ENCODE measurements at regions not wholly inside any gene's neighbourhood (a gene's known extent, or its start where the extent isn't known, plus 50 kb on each side); places are given as distances from the start of the nearest gene placed in this dataset.

GRCh38 chr3:72451841-72452240 lies 396.4 kb downstream of the SHQ1 start:
- no peak overlapping the region for H3K4ac ChIP-seq (ENCODE audit: low read length)
- peaks cover 0 to 78% (median 8%) of the 10 kb centered on the region in 3 experiments for H3K27me3 ChIP-seq (ENCODE audit: control insufficient read depth in 3 of 3, insufficient read depth in 3 of 3, low read depth in 1 of 3, low read length in 3 of 3)
- no CpG with 5 or more reads among the region's 3 CpGs for whole genome bisulfite sequencing, 2 donors (ENCODE audit: extremely low coverage in 2 of 2, insufficient read length in 2 of 2, insufficient replicate concordance in 1 of 2)
- no peak overlapping the region for H3K9ac ChIP-seq (ENCODE audit: low read depth, low read length, poor library complexity)
- no peak overlapping the region for H2BK120ac ChIP-seq (ENCODE audit: low read depth, low read length)
- H2BK5ac ChIP-seq (ENCODE audit: low read length) = no peak overlapping the region
- no peak overlapping the region for H4K91ac ChIP-seq (ENCODE audit: low read depth, low read length, poor library complexity)
- H2AK5ac ChIP-seq (ENCODE audit: low read depth, low read length) = no peak overlapping the region
- no peak overlapping the region for H3K23ac ChIP-seq (ENCODE audit: low read depth, low read length, poor library complexity)
- no peak overlapping the region for H2BK12ac ChIP-seq (ENCODE audit: low read length)
- H3K4me1 ChIP-seq (ENCODE audit: control insufficient read depth in 2 of 2, insufficient read depth in 1 of 2, low read depth in 1 of 2, low read length in 2 of 2) = peaks cover 4 to 6% of the 10 kb centered on the region in 2 donors
- H3K4me2 ChIP-seq (ENCODE audit: insufficient read depth, low read length, poor library complexity, severe bottlenecking) = no peak overlapping the region
- H3K14ac ChIP-seq (ENCODE audit: low read length) = no peak overlapping the region
- H2AFZ ChIP-seq (ENCODE audit: low read length) = no peak overlapping the region
- H3K4me3 ChIP-seq (ENCODE audit: low read length in 2 of 2) = no peak overlapping the region
- no peak overlapping the region for H3K18ac ChIP-seq (ENCODE audit: low read length)
- H3K36me3 ChIP-seq (replicated peaks in 1 of 2; ENCODE audit: control insufficient read depth in 2 of 2, insufficient read depth in 2 of 2, low read length in 2 of 2) = no peaks in the 10 kb centered on the region
- no peak overlapping the region for H2BK15ac ChIP-seq (ENCODE audit: low read length)
- no peak overlapping the region for H3K27ac ChIP-seq (replicated peaks; ENCODE audit: low read length)
- peaks cover 2 to 3% of the 10 kb centered on the region in 2 donors for H3K9me3 ChIP-seq (replicated peaks in 1 of 2; ENCODE audit: control insufficient read depth in 2 of 2, insufficient read depth in 1 of 2, low read depth in 1 of 2, low read length in 2 of 2)
- no peaks in the 10 kb centered on the region for H3K79me1 ChIP-seq (ENCODE audit: low read depth, low read length)
- DNase-seq (ENCODE audit: low spot score) = no peak
- H4K8ac ChIP-seq (ENCODE audit: low read depth, low read length) = no peak overlapping the region

DNA sequence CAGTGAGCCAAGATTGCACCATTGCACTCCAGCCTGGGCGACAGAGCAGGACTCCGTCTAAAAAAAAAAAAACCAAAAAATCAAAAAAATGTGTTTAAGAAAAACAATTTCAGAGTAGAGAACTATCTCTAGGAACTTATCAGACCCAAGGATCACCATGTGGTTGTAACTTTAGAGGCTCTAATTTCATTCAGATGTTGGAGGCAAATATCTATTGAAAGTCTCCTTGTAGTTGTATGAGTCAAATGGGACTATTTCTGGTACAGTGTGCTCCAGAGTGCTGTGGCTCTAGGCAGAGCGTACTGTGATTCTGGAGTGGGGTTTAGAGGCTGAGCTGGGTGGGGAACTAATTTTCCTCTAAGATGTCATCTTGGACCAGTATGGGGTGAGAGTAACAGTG lies 398.7 kb downstream of the SHQ1 start:
- Histone ChIP-seq H3K79me1 (ENCODE audit: low read depth, low read length) (no peaks in the 10 kb centered on the region), H2BK12ac (ENCODE audit: low read length) (no peak overlapping the region), H4K8ac (ENCODE audit: low read depth, low read length) (no peak overlapping the region), H2AFZ (ENCODE audit: low read length) (no peak overlapping the region), H3K4me1 (ENCODE audit: control insufficient read depth in 2 of 2, insufficient read depth in 1 of 2, low read depth in 1 of 2, low read length in 2 of 2) (peaks cover 6% of the 10 kb centered on the region in 2 donors), H3K23ac (ENCODE audit: low read depth, low read length, poor library complexity) (no peak overlapping the region), H3K27me3 (ENCODE audit: control insufficient read depth in 3 of 3, insufficient read depth in 3 of 3, low read depth in 1 of 3, low read length in 3 of 3) (peaks cover 0 to 63% (median 8%) of the 10 kb centered on the region in 3 experiments), H3K4ac (ENCODE audit: low read length) (no peak overlapping the region), H2BK15ac (ENCODE audit: low read length) (no peak overlapping the region), H3K36me3 (replicated peaks in 1 of 2; ENCODE audit: control insufficient read depth in 2 of 2, insufficient read depth in 2 of 2, low read length in 2 of 2) (peaks cover 0 to 2% of the 10 kb centered on the region in 2 donors), H3K4me2 (ENCODE audit: insufficient read depth, low read length, poor library complexity, severe bottlenecking) (no peak overlapping the region), H2BK5ac (ENCODE audit: low read length) (no peak overlapping the region), H3K9me3 (replicated peaks in 1 of 2; ENCODE audit: control insufficient read depth in 2 of 2, insufficient read depth in 1 of 2, low read depth in 1 of 2, low read length in 2 of 2) (peaks cover 2 to 3% of the 10 kb centered on the region in 2 donors), H3K27ac (replicated peaks; ENCODE audit: low read length) (no peak overlapping the region), H3K18ac (ENCODE audit: low read length) (no peak overlapping the region), H2AK5ac (ENCODE audit: low read depth, low read length) (no peak overlapping the region), H2BK120ac (ENCODE audit: low read depth, low read length) (no peak overlapping the region), H3K14ac (ENCODE audit: low read length) (no peak overlapping the region), H3K4me3 (ENCODE audit: low read length in 2 of 2) (no peak overlapping the region), H4K91ac (ENCODE audit: low read depth, low read length, poor library complexity) (no peak overlapping the region), H3K9ac (ENCODE audit: low read depth, low read length, poor library complexity) (no peak overlapping the region)
- no peak for DNase-seq (ENCODE audit: low spot score)
- WGBS, 2 donors (ENCODE audit: extremely low coverage in 2 of 2, insufficient read length in 2 of 2, insufficient replicate concordance in 1 of 2) = no CpG with 5 or more reads among the region's 3 CpGs

GRCh38 chr3:72448858-72449257 lies 399.4 kb downstream of the SHQ1 start:
- Histone ChIP-seq H2BK120ac (ENCODE audit: low read depth, low read length) (no peak overlapping the region), H3K14ac (ENCODE audit: low read length) (no peak overlapping the region), H3K36me3 (replicated peaks in 1 of 2; ENCODE audit: control insufficient read depth in 2 of 2, insufficient read depth in 2 of 2, low read length in 2 of 2) (peaks cover 0 to 9% of the 10 kb centered on the region in 2 donors), H3K4me1 (ENCODE audit: control insufficient read depth in 2 of 2, insufficient read depth in 1 of 2, low read depth in 1 of 2, low read length in 2 of 2) (peaks cover 6% of the 10 kb centered on the region in 2 donors), H3K23ac (ENCODE audit: low read depth, low read length, poor library complexity) (no peak overlapping the region), H3K27me3 (ENCODE audit: control insufficient read depth in 3 of 3, insufficient read depth in 3 of 3, low read depth in 1 of 3, low read length in 3 of 3) (peaks cover 0 to 57% (median 8%) of the 10 kb centered on the region in 3 experiments), H3K27ac (replicated peaks; ENCODE audit: low read length) (no peak overlapping the region), H2BK15ac (ENCODE audit: low read length) (no peak overlapping the region), H2BK5ac (ENCODE audit: low read length) (no peak overlapping the region), H4K8ac (ENCODE audit: low read depth, low read length) (no peak overlapping the region), H3K18ac (ENCODE audit: low read length) (no peak overlapping the region), H3K9ac (ENCODE audit: low read depth, low read length, poor library complexity) (no peak overlapping the region), H3K4me2 (ENCODE audit: insufficient read depth, low read length, poor library complexity, severe bottlenecking) (no peak overlapping the region), H2AFZ (ENCODE audit: low read length) (peak overlapping the region; percentile 13), H3K79me1 (ENCODE audit: low read depth, low read length) (no peaks in the 10 kb centered on the region), H2BK12ac (ENCODE audit: low read length) (no peak overlapping the region), H3K4me3 (ENCODE audit: low read length in 2 of 2) (no peak overlapping the region), H2AK5ac (ENCODE audit: low read depth, low read length) (no peak overlapping the region), H4K91ac (ENCODE audit: low read depth, low read length, poor library complexity) (no peak overlapping the region), H3K4ac (ENCODE audit: low read length) (no peak overlapping the region), H3K9me3 (replicated peaks in 1 of 2; ENCODE audit: control insufficient read depth in 2 of 2, insufficient read depth in 1 of 2, low read depth in 1 of 2, low read length in 2 of 2) (peaks cover 2 to 3% of the 10 kb centered on the region in 2 donors)
- no CpG with 5 or more reads among the region's 3 CpGs for WGBS, 2 donors (ENCODE audit: extremely low coverage in 2 of 2, insufficient read length in 2 of 2, insufficient replicate concordance in 1 of 2)
- no peak for DNase-seq (ENCODE audit: low spot score)

DNA sequence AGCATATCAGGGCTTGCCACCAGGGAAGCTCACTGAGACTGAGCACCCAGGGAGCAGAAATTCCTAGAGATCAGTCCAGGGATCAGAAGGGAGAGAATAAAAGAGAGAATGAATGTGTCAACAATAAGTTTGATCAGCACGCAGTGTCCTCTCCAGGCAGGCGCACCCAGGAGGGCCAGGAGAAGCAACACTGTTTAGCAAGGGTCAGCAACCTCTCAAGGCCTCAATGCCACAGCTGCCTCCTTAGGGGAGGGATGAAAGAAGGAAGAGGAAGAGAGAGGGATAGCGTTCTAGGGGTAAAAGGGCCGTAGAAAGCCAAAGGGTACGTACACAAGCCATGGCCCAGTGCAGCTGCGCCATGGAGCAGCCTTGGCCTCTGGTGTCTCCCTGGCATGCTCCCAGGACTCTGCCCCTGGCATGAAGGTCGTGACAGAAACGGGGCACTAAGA lies 399.8 kb downstream of the SHQ1 start:
- Histone ChIP-seq H3K9ac (ENCODE audit: low read depth, low read length, poor library complexity) (no peak overlapping the region), H2BK5ac (ENCODE audit: low read length) (no peak overlapping the region), H2BK15ac (ENCODE audit: low read length) (no peak overlapping the region), H3K23ac (ENCODE audit: low read depth, low read length, poor library complexity) (no peak overlapping the region), H3K14ac (ENCODE audit: low read length) (no peak overlapping the region), H2BK120ac (ENCODE audit: low read depth, low read length) (no peak overlapping the region), H3K27ac (replicated peaks; ENCODE audit: low read length) (no peak overlapping the region), H3K79me1 (ENCODE audit: low read depth, low read length) (no peaks in the 10 kb centered on the region), H3K18ac (ENCODE audit: low read length) (no peak overlapping the region), H4K91ac (ENCODE audit: low read depth, low read length, poor library complexity) (no peak overlapping the region), H4K8ac (ENCODE audit: low read depth, low read length) (no peak overlapping the region), H3K4ac (ENCODE audit: low read length) (no peak overlapping the region), H2AFZ (ENCODE audit: low read length) (peak overlapping the region; percentile 13), H3K4me2 (ENCODE audit: insufficient read depth, low read length, poor library complexity, severe bottlenecking) (no peak overlapping the region), H3K36me3 (replicated peaks in 1 of 2; ENCODE audit: control insufficient read depth in 2 of 2, insufficient read depth in 2 of 2, low read length in 2 of 2) (peaks cover 0 to 12% of the 10 kb centered on the region in 2 donors), H3K4me3 (ENCODE audit: low read length in 2 of 2) (no peak overlapping the region), H3K4me1 (ENCODE audit: control insufficient read depth in 2 of 2, insufficient read depth in 1 of 2, low read depth in 1 of 2, low read length in 2 of 2) (peaks cover 6% of the 10 kb centered on the region in 2 donors), H2AK5ac (ENCODE audit: low read depth, low read length) (no peak overlapping the region), H2BK12ac (ENCODE audit: low read length) (no peak overlapping the region), H3K9me3 (replicated peaks in 1 of 2; ENCODE audit: control insufficient read depth in 2 of 2, insufficient read depth in 1 of 2, low read depth in 1 of 2, low read length in 2 of 2) (peaks cover 2 to 3% of the 10 kb centered on the region in 2 donors), H3K27me3 (ENCODE audit: control insufficient read depth in 3 of 3, insufficient read depth in 3 of 3, low read depth in 1 of 3, low read length in 3 of 3) (peaks cover 0 to 53% (median 8%) of the 10 kb centered on the region in 3 experiments)
- no peak for DNase-seq (ENCODE audit: low spot score)
- no CpG with 5 or more reads among the region's 8 CpGs for WGBS, 2 donors (ENCODE audit: extremely low coverage in 2 of 2, insufficient read length in 2 of 2, insufficient replicate concordance in 1 of 2)

All from neuronal stem cell (in vitro differentiated cells).